CD4-positive, alpha-beta T cell treated with Interleukin-6 at 100 ng/mL for 8 hours (primary cell): ENCODE measurements at regions not wholly inside any gene's neighbourhood (a gene's known extent, or its start where the extent isn't known, plus 50 kb on each side); places are given as distances from the start of the nearest gene placed in this dataset.
A peak's percentile ranks its signal among the peaks of the same experiment; 100 is the strongest.

Experiments
- DNase-seq: peaks from one replicate; pipeline ENCODE4 v3.0.0-alpha.2; 2020; ENCODE audit warnings: mixed read lengths, low spot score

DNA sequence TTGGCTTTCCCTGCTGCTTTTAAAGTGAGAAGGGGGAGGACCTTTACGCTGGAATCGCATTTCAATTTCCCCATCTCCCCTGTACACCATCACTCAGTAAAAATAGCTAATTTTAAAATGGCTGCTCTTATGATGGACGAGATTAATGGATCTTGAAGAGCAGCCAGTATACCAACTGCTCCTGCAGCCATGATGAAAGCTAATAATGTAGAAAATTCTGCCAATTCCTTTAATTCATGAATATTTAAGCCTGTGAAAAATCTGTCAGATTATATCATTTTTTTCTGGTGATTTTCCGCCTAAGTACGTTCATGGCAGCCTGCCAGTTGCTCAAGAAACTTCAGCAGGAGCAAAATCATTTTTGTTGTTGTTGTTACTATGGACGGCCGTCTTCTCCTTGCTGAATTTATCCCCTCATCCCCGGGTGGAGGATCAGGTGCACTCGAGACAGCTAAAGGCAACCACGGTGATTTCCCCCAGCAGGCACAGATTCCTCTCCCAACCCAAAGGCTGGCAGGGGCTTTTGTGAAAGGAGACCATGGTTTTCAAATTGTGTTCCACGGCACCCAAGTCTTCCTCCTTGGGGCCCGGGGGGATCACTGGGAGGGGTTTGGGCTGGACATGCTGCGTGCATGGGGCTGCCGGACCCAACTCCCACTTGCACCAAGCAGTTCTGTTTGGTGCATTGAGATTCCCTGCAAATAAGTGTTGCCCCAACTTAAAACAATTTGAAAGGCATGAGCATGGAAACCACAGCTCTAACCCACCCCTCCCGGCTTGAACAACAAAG, 289.6 kb downstream of the UACA start:
- no peak for DNase-seq

DNA sequence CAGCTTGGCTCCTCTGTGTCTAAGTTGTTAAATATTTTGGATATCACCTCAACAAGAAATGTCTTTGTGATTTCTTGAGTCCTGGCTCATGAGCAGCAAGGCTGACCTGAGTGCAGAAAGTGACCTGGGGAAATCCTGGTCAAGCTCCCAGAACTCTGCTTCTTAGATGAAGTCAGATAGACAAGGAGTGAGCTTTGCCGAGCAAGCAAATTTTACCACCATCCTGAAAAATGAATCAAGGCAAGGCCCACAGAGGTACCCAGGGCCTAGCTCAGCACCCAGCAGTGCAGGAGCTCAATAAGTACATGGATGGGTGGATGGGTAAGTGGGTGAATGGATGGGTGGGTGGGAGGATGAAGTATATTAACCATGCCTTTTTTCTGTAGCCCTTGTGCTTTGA, 291.8 kb downstream of the UACA start:
- no peak for DNase-seq

- DNase-seq: no peak
Measured at GRCh38 chr15:70470556-70471191, 292.7 kb downstream of the UACA start.

- DNase-seq: no peak
Measured at GRCh38 chr15:70469651-70470555, 293.5 kb downstream of the UACA start.

DNA sequence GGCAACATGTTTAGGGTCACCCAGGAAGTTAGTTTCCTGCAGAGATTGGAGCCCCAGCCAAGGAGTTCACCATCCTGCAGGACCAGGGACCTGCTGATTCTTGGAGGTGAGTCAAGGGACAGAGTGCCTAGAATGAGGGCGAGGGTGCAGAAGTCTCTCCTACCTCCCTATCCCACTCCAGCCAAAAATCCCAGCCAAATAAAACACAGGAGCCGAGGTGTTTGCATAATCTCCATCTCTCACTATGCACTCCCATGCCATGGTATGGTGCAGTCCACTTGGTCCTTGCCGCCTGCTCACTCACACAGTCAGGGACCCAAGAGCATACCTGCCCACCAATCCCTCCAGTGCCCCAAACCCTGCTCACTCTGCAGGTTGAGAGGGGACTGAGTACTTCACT, 294.2 kb downstream of the UACA start:
- DNase-seq: no peak

DNA sequence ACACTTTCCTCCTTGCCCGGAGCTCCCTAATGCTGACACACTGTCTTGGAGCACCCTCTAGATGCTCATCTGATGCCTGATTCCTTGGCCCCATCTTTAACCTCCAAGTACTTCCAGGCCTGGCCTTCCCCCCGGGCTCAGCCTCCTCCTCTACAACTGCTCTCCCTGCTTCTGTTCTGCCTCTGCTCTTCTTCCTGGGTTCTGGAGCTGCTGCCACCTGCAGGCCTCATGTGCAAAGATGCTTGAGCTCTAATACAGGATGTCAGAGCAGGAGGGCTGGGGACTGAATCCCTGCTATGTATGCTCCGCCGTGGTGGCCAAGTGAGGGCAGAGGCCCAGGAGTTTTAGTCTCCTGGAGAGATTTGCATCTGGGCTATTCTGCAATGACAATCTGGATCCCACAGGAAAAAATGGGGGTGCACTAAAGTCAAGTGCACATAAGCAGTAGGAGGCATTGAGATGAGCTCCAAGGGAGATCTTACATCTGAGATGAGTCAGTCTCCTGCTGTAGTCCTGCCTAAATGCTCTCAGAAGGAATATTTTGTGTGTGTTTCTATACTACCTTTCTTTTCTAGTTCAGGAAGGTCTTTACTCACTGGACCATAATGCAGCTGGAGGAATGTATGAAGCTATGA, 296.3 kb downstream of the UACA start:
- peak; percentile 52 for DNase-seq

GRCh38 chr15:70466305-70466704, 297.1 kb downstream of the UACA start:
- DNase-seq: no peak

- no peak for DNase-seq
Measured at GRCh38 chr15:70465812-70466211, 297.5 kb downstream of the UACA start.

DNA sequence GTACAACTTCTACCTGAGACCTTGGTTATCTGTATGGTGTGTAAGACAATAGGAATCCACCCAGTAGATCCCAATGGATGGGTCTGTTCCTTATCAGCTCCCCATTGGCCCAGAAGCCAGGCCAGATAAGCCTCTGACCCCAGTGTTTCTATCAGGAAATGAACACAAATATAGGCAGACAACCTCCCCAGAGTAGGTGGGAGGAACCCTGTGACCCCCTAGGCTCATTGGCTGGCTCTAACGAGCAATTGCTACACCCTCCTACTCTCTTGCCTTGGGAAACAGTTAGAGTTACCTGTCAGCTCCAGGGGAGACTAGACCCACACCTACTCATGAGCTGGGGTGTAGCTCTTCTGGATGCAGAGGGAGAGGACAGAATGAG, 299.9 kb downstream of the UACA start:
- no peak for DNase-seq

DNA sequence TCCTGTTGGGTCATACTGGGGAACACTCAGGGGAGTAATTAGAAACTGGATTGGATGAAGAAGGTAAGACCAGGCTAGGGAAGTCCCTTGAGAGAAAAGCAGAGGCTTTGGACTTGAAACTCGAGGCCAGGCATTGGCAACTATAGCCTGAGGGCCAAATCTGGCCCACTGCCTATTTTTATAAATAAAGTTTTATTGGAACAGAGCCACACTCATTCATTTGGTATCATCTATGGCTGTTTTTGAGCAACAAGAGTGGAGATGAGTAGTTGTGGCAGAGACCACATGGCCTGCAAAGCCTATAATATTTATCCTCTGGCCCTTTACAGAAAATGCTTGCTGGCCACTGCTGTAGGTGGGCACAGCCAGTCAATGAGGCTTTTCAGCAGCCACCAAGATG, 301.4 kb downstream of the UACA start:
- DNase-seq: no peak

- no peak for DNase-seq
Measured at GRCh38 chr15:70461017-70461416, 302.3 kb downstream of the UACA start.

GRCh38 chr15:70459312-70459711, 304.0 kb downstream of the UACA start:
- no peak for DNase-seq

- no peak for DNase-seq
Measured at GRCh38 chr15:70453766-70454165, 309.6 kb downstream of the UACA start.

DNA sequence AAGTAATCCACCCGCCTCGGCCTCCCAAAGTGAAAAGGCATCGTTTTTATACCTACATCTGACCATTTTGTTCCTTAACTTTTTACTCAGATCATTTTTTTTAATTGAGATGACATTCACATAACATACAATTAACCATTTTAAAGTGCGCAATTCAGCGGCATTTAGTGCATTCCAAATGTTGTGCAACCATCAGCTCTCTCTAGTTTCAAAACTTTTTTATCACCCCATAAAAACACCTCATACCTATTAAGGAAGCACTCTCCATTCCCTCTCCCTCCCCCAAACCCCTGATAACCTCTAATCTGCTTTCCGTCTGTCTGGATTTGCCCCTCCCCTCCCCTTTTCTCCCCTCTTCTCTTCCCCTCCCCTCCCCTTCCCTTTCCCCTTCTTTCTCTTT, 310.1 kb downstream of the UACA start:
- DNase-seq: no peak

DNA sequence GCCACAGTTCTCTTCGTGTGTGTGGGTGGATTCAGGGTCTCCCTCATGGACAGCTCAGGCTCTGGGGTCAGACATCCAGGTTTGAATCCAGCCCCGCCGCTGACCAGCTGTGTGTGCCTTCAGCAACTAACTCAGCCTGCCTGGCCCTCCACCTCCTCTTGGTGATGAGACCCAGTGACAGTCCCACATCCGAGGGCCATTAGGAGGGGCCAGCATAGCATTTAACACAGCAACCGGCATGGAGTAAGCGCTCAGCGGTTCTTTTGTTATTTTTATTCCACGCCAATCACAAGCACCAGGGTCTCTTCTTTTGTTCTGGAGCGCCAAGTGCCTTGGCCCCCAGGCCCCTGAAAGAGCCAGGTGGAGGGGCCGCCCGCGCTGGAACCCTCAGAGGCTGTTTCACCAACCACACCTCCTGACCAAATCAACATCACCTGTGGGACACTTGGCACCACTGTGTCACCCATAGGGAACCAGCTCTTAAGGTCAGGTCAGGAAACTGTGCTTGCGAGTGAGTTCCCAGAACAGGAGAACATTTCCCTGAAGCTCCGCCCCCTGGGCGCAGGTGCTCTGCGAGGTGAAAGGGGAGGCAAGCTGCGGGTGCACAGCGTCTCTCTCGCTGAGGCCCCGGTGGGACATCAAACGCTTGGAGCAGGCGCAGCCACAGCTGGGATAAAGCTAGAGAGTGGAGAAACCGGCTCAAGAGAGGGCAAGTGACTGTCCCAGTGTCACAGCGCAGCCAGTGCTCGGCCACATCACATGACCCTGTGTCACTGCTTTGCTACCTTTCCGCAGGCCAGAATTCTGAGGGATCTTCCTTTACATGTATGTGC, 311.3 kb downstream of the UACA start:
- DNase-seq: peak; percentile 25

DNA sequence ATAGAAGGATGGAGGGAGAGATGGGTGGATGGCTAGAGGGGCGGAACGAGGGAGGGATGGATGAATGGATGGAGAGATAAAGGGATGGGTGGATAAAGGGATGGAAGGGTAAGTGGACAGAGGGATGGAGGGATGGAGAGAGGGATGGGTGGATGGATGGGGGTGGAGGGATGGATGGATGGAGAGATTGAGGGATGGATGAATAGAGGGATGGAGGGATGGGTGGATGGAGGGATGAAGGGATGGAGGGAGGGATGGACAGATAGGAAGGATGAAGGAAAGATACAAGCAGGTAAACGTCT, 313.3 kb downstream of the UACA start:
- no peak for DNase-seq

DNA sequence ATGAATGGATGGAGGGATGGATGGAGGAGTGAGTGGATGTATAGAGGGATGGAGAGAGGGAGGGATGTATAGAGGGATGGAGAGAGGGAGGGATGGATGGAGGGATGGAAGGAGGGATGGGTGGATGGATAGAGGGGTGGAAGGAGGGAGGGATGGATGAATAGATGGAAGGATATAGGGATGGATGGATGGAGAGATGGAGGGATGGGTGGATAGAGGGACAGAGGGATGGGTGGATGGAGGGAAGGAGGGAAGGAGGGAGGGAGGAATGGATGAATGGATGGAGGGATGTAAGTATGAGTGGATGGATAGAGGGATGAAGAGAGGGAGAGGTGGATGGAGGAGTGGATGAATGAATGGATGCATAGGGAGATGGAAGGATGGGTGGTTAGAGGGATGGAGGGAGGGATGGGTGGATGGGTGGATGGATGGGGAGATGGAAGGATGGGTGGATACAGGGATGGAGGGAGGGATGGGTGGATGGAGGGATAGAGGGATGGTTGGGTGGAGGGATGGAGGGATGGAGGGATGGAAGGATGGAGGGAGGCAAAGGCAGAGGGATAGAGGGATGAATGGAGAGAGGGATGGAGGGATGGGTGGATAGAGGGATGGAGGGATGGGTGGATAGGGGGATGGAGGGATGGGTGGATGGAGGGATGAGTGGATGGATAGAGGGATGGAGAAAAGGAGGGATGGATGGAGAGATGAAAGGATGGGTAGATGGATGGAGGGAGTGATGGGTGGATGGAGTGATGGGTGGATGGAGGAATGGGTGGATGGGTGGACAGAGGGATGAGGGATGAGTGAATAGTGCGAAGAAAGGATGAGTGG, 313.8 kb downstream of the UACA start:
- no peak for DNase-seq

- DNase-seq: peak; percentile 31
Measured at GRCh38 chr15:70447928-70448698, 315.2 kb downstream of the UACA start.

GRCh38 chr15:70447521-70447920, 315.8 kb downstream of the UACA start:
- DNase-seq: no peak

GRCh38 chr15:70447081-70447480, 316.3 kb downstream of the UACA start:
- no peak for DNase-seq
